Eye (tissue), 1 donor: ENCODE measurements at regions not wholly inside any gene's neighbourhood (a gene's known extent, or its start where the extent isn't known, plus 50 kb on each side); places are given as distances from the start of the nearest gene placed in this dataset.
"Not testable (repeated sequence)": the region's sequence is repeated elsewhere in the genome, so short reads cannot be mapped to it uniquely, and the experiment has no call there.

Source experiments
- DNase-seq: peaks from one replicate; pipeline ENCODE4 v3.0.0-alpha.2; 2015

DNA sequence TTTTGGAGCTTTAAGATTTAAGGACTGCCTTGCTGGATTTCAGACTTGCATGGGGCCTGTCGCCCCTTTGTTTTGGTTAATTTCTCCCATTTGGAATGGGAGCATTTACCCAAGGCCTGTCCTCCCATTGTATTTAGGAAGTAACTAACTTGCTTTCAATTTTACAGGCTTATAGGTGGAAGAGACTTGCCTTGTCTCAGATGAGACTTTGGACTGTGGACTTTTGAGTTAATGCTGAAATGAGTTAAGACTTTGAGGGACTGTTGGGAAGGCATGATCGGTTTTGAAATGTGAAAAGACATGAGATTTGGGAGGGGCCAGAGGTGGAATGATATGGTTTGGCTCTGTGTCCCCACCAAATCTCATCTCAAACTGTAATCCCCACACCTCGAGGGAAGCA is 56.5 kb upstream of the TNFSF10 start:
- not testable (repeated sequence) for DNase-seq

DNA sequence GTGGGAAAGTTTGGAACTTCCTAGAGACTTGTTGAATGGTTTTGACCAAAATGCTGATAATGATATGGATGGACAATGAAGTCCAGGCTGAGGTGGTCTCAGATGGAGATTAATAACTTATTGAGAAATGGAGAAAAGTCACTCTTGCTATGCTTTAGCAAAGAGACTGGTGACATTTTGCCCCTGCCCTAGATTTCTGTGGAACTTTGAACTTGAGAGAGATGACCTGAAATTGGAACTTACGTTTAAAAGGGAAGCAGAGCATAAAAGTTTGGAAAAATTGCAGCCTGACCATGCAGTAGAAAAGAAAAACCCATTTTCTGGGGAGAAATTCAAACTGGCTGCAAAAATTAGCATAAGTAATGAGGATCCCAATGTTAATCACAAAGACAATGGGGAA is 55.5 kb upstream of the TNFSF10 start:
- DNase-seq: not testable (repeated sequence)

DNA sequence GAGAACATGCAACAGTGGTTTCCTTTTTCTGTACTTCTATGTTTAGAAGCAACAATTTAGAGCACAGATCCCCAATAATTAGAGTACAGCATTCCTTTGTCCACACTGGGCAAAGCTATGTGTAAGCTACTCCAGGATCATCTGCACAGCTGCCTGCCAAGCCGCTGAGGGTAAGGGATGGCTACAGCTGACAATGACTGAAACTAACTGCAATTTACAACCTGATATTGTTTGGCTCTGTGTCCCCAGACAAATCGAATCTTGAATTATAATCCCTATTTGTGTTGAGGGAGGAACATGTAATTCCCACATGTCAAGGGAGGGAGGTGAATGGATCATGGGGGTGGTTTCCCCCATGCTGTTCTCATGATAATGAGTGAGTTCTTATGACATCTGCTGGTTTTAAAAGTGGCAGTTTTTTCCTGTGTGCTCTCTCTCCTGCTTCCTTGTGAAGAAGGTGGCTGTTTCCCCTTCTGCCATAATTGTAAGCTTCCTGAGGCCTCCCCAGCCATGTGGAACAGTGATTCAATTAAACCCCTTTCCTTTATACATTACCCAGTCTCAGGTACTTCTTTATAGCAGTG is 54.8 kb upstream of the TNFSF10 start:
- DNase-seq: peak; percentile 4

DNA sequence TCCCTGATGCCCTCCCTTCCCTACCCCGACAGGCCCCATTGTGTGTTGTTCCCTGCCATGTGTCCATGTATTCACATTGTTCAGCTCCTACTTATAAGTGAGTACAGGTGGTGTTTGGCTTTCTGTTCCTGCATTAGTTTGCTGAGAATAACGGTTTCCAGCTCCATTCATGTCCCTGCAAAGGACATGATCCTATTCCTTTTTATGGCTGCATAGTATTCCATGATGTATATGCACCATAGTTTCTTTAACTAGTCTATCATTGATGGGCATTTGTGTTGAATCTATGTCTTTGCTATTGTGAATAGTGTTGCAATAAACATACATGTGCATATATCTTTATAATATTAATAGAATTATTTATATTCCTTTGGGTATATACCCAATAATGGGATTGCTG is 52.1 kb upstream of the TNFSF10 start:
- no peak for DNase-seq

DNA sequence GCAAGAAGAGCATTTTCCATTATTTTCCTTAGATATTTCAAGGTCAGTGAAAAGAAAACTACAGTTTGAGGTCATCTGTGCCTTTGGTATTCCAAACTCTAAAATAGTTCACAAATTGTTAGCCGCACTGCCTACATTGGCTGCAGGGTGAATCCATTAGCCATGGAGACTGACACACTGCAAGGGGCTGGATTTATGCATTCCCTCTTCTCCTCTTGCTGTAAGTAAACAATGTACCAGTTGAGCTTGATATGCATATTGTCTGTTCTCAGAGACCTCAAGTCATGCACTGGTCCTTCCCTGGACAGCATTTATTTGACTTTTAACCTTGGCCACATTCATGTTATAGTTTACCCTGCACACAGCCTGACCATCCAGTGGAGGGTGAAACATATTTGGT is 50.2 kb upstream of the TNFSF10 start:
- DNase-seq: no peak
